PC-3 (cell line): ENCODE measurements at regions not wholly inside any gene's neighbourhood (a gene's known extent, or its start where the extent isn't known, plus 50 kb on each side); places are given as distances from the start of the nearest gene placed in this dataset.

ENCODE experiments used
- ATAC-seq: fragments of 200-7000 bp; cut with Tn5 transposase; 2 replicates; pipeline ENCODE4 v1.9.1; 2020; ENCODE audit warnings: mild to moderate bottlenecking, moderate library complexity
- BruUV-seq: library from RNA; stranded (reverse); fragments of 400-500 nt; replicated peaks from 2 replicates; lab custom pipeline; 2021; lab: Mats Ljungman, UMichigan
- CTCF ChIA-PET: fragments of 300-600 bp; sonication (Branson Sonifier 250); formaldehyde crosslinking; loops from one replicate; lab custom pipeline; 2022; ENCODE audit warnings: antibody characterized with exemption; lab: Charles Lee
- POLR2A ChIA-PET: fragments of 300-600 bp; sonication (Branson Sonifier 250); formaldehyde crosslinking; loops from one replicate; lab custom pipeline; 2022; ENCODE audit warnings: antibody characterized with exemption; ENCODE audit not compliant: unreplicated experiment; lab: Charles Lee
- DNase-seq: peaks from one replicate; pipeline ENCODE4 v3.0.0-alpha.2; 2015
- H2AFZ ChIP-seq: fragments of 300-600 bp; sonication (generic); 2 replicates; pipeline ENCODE4 v1.6.0; 2016; ENCODE audit warnings: antibody characterized with exemption, low read length
- H3F3A ChIP-seq: fragments of 300-600 bp; sonication (generic); one replicate; pipeline ENCODE4 v1.6.0; 2017; ENCODE audit warnings: antibody characterized with exemption, low read length, control low read depth, mild to moderate bottlenecking; ENCODE audit not compliant: unreplicated experiment
- H3K27ac ChIP-seq: fragments of 300-600 bp; sonication (generic); 2 replicates; pipeline ENCODE4 v1.5.1; 2016; ENCODE audit warnings: mild to moderate bottlenecking, low read length
- H3K27me3 ChIP-seq: fragments of 300-600 bp; sonication (generic); 2 replicates; pipeline ENCODE4 v1.6.1; 2016; ENCODE audit warnings: low read length, mixed read lengths
- H3K36me3 ChIP-seq: fragments of 300-600 bp; sonication (generic); 2 replicates; pipeline ENCODE4 v1.6.1; 2016; ENCODE audit warnings: low read depth, mixed run types, low read length, mixed read lengths
- H3K4me1 ChIP-seq: fragments of 300-600 bp; sonication (generic); 2 replicates; pipeline ENCODE4 v1.5.1; 2016; ENCODE audit warnings: low read length; ENCODE audit not compliant: insufficient read depth
- H3K4me2 ChIP-seq: fragments of 300-600 bp; sonication (generic); 2 replicates; pipeline ENCODE4 v1.6.0; 2016; ENCODE audit warnings: low read length
- H3K4me3 ChIP-seq: fragments of 300-600 bp; sonication (generic); 2 replicates; pipeline ENCODE4 v1.5.1; 2016; ENCODE audit warnings: mild to moderate bottlenecking, low read length, mixed read lengths
- H3K79me2 ChIP-seq: fragments of 300-600 bp; sonication (generic); 2 replicates; pipeline ENCODE4 v1.6.1; 2017; ENCODE audit warnings: low read length, mixed read lengths
- H3K9ac ChIP-seq: fragments of 300-600 bp; sonication (generic); 2 replicates; pipeline ENCODE4 v1.6.0; 2016; ENCODE audit warnings: mild to moderate bottlenecking, low read length
- H3K9me2 ChIP-seq: fragments of 300-600 bp; sonication (generic); replicated peaks from 2 replicates; pipeline ENCODE4 v1.6.1; 2016; ENCODE audit warnings: mixed run types, low read length, mixed read lengths
- H3K9me3 ChIP-seq: fragments of 300-600 bp; sonication (generic); 2 replicates; pipeline ENCODE4 v1.6.1; 2016; ENCODE audit warnings: low read length, mixed read lengths
- H4K20me1 ChIP-seq: fragments of 300-600 bp; sonication (generic); 2 replicates; pipeline ENCODE4 v1.6.1; 2016; ENCODE audit warnings: low read length, mixed read lengths
- CTCF ChIP-seq: fragments of 300-600 bp; sonication (generic); conservative IDR thresholded peaks from 2 replicates; pipeline ENCODE4 v1.5.1; 2017; ENCODE audit warnings: antibody characterized with exemption, low read depth, mild to moderate bottlenecking, low read length
- EZH2 ChIP-seq: fragments of 300-600 bp; sonication (generic); IDR thresholded peaks from one replicate; pipeline ENCODE4 v1.6.1; 2017; ENCODE audit warnings: antibody characterized with exemption, mild to moderate bottlenecking, low read length; ENCODE audit not compliant: unreplicated experiment
- EZH2phosphoT487 ChIP-seq: fragments of 300-600 bp; sonication (generic); IDR thresholded peaks from 2 replicates; pipeline ENCODE4 v1.6.1; 2018; ENCODE audit warnings: mild to moderate bottlenecking, antibody characterized with exemption, low read length, borderline replicate concordance
- intact Hi-C: fragments of 100-400 bp; cut with micrococcal nuclease; formaldehyde crosslinking; loops from 2 replicates; pipeline ENCODE4 v1.9.0; 2023

- no peaks in the 10 kb centered on the region for H3K27me3 ChIP-seq
- H2AFZ ChIP-seq, result no peak overlapping the region
- no peak overlapping the region for H3K9ac ChIP-seq
- no peaks in the 10 kb centered on the region for H3F3A ChIP-seq
- intact Hi-C loops, result no loop called here
- no peak overlapping the region for H3K4me2 ChIP-seq
- POLR2A ChIA-PET, result no interaction called here
- no peaks in the 10 kb centered on the region for H3K9me3 ChIP-seq
- TF ChIP-seq CTCF (no peak), EZH2 (no peak), EZH2phosphoT487 (no peak)
- no peaks in the 10 kb centered on the region for H3K4me1 ChIP-seq
- H4K20me1 ChIP-seq, result no peaks in the 10 kb centered on the region
- DNase-seq (no peak), ATAC-seq (no peak)
- no peaks in the 10 kb centered on the region for H3K79me2 ChIP-seq
- H3K27ac ChIP-seq, result no peak overlapping the region
- no peaks in the 10 kb centered on the region for H3K9me2 ChIP-seq
- no peak overlapping the region for H3K4me3 ChIP-seq
- CTCF ChIA-PET, result no interaction called here
- no peaks in the 10 kb centered on the region for H3K36me3 ChIP-seq
- BruUV-seq, result no TSS peak
Observed at GRCh38 chr7:125504848-125505247, 575.2 kb upstream of the POT1 start.

GRCh38 chr7:125495997-125496396, 566.4 kb upstream of the POT1 start:
- POLR2A ChIA-PET, result no interaction called here
- no TSS peak for BruUV-seq
- no peak for ATAC-seq

More at GRCh38 chr7:125495997-125496396, 566.4 kb upstream of the POT1 start:
- Histone ChIP-seq H3K4me3 (no peak overlapping the region), H3K4me1 (peaks cover 16% of the 10 kb centered on the region), H3K9me2 (no peaks in the 10 kb centered on the region), H3K9me3 (no peaks in the 10 kb centered on the region), H3K27ac (no peak overlapping the region), H2AFZ (no peak overlapping the region), H3K4me2 (no peak overlapping the region), H3K27me3 (no peaks in the 10 kb centered on the region), H3K36me3 (no peaks in the 10 kb centered on the region), H3F3A (no peaks in the 10 kb centered on the region), H4K20me1 (no peaks in the 10 kb centered on the region), H3K79me2 (no peaks in the 10 kb centered on the region), H3K9ac (no peak overlapping the region)
- TF ChIP-seq EZH2 (no peak), CTCF (no peak), EZH2phosphoT487 (no peak)
- no peak for DNase-seq
- intact Hi-C loops, result no loop called here
- CTCF ChIA-PET, result no interaction called here
